Fibroblast of lung (primary cell): ENCODE measurements at regions not wholly inside any gene's neighbourhood (a gene's known extent, or its start where the extent isn't known, plus 50 kb on each side); places are given as distances from the start of the nearest gene placed in this dataset.

Experiments used
- DNase-seq, 2 donors: peaks; one replicate each; pipeline versions ENCODE4 v3.0.0 to v3.0.0-alpha.2; 2010; ENCODE audit warnings: low read depth in 2 of 2
- H2AFZ ChIP-seq: 2 replicates; pipeline ENCODE4 v1.5.1; 2012; ENCODE audit warnings: low read length, control low read depth, inconsistent platforms
- H3K27ac ChIP-seq: 2 replicates; pipeline ENCODE4 v1.5.1; 2011; ENCODE audit warnings: low read length, control low read depth; ENCODE audit not compliant: insufficient read depth
- H3K27me3 ChIP-seq: 2 replicates; pipeline ENCODE4 v1.5.1; 2011; ENCODE audit warnings: mild to moderate bottlenecking, low read length; ENCODE audit not compliant: control insufficient read depth, insufficient read depth
- H3K36me3 ChIP-seq: 2 replicates; pipeline ENCODE4 v1.5.1; 2011; ENCODE audit warnings: low read length; ENCODE audit not compliant: control insufficient read depth, insufficient read depth
- H3K4me1 ChIP-seq: 2 replicates; pipeline ENCODE4 v1.5.1; 2011; ENCODE audit warnings: low read length; ENCODE audit not compliant: control insufficient read depth, insufficient read depth; ENCODE audit errors: extremely low read depth
- H3K4me2 ChIP-seq: 2 replicates; pipeline ENCODE4 v1.5.1; 2011; ENCODE audit warnings: low read length, control low read depth; ENCODE audit not compliant: insufficient read depth; ENCODE audit errors: extremely low read depth
- H3K4me3 ChIP-seq, 4 experiments: fragments of 200-600 bp in 1 of 4; sonication (generic) in 1 of 4; replicated peaks in 1 of 4; 2 replicates each; pipeline ENCODE4 v1.5.1; 2011 to 2016; ENCODE audit warnings: low read length in 4 of 4, low read depth in 3 of 4, mild to moderate bottlenecking in 3 of 4, control low read depth in 2 of 4, inconsistent platforms in 1 of 4, mixed read lengths in 1 of 4; ENCODE audit not compliant: insufficient read depth in 1 of 4; ENCODE audit errors: control extremely low read depth in 1 of 4
- H3K79me2 ChIP-seq: 2 replicates; pipeline ENCODE4 v1.5.1; 2012; ENCODE audit warnings: mild to moderate bottlenecking, low read length, inconsistent platforms; ENCODE audit not compliant: control insufficient read depth, insufficient read depth
- H3K9ac ChIP-seq: 2 replicates; pipeline ENCODE4 v1.5.1; 2011; ENCODE audit warnings: mild to moderate bottlenecking, low read length, control low read depth; ENCODE audit not compliant: insufficient read depth
- H3K9me3 ChIP-seq: 2 replicates; pipeline ENCODE4 v1.5.1; 2012; ENCODE audit warnings: low read depth, low read length; ENCODE audit not compliant: control insufficient read depth, insufficient read depth
- H4K20me1 ChIP-seq: 2 replicates; pipeline ENCODE4 v1.5.1; 2011; ENCODE audit warnings: low read length; ENCODE audit not compliant: control insufficient read depth, insufficient read depth; ENCODE audit errors: extremely low read depth
- EZH2 ChIP-seq: IDR thresholded peaks from 2 replicates; pipeline ENCODE4 v1.5.1; 2012; ENCODE audit warnings: low read length, control low read depth, mild to moderate bottlenecking; ENCODE audit errors: missing control alignments
- TF ChIP-seq, protein P1 (sequence below), 2 donors: IDR thresholded peaks in 1 of 2; conservative IDR thresholded peaks in 1 of 2; 1 replicate in 1 of 2; 2 replicates in 1 of 2; pipeline ENCODE4 v1.5.1; 2011 to 2012; ENCODE audit warnings: low read length in 2 of 2, control low read depth in 1 of 2, inconsistent platforms in 1 of 2, low read depth in 1 of 2, mild to moderate bottlenecking in 1 of 2

DNA sequence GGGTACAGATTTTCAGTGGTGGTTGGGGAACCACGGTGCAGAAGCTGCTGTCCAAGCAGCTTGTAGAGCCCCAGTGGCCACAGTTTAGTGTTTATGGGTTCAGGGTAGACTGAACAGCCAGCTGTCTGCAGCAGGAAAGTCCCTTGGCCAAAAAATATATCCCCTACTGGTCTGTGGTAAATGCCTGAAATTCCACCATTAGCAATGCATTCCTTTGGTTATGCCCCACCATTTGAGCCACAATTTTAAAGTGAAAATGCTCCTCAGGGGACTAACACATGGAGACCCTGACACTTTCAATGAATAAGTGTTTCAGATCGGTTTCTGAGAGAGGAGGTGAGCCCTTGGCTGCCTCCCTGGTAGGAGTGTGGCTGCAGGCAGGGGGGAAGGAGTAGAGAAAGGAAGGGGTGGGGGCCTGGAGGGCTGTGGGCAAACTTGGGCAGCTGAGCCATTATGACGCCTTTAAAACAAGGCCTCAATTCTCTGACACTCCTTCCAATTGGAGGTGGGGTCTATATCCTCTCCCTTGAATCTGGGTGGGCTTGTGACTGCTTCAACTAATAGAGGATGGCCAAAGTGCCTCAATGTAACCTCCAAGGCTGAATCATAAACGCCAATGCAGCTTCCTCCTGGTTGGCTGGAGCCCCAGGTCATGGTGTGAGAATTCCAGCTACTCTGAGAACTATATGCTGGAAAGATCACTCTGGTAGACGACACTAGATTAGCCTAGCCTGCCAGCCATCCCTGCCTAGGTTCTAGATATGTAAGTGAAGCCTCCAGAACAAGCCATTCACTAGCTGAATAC lies 75.8 kb upstream of the ATP6AP2 start:
- DNase-seq = peak; percentile 46 to 95
- Histone ChIP-seq H3K4me1 (no peaks in the 10 kb centered on the region), H3K9ac (no peak overlapping the region), H3K4me2 (no peak overlapping the region), H3K27ac (no peak overlapping the region), H3K9me3 (no peaks in the 10 kb centered on the region), H2AFZ (no peak overlapping the region), H3K27me3 (no peaks in the 10 kb centered on the region), H3K4me3 (no peak overlapping the region), H4K20me1 (no peaks in the 10 kb centered on the region), H3K79me2 (no peaks in the 10 kb centered on the region), H3K36me3 (no peaks in the 10 kb centered on the region)
- TF ChIP-seq, protein P1, sequence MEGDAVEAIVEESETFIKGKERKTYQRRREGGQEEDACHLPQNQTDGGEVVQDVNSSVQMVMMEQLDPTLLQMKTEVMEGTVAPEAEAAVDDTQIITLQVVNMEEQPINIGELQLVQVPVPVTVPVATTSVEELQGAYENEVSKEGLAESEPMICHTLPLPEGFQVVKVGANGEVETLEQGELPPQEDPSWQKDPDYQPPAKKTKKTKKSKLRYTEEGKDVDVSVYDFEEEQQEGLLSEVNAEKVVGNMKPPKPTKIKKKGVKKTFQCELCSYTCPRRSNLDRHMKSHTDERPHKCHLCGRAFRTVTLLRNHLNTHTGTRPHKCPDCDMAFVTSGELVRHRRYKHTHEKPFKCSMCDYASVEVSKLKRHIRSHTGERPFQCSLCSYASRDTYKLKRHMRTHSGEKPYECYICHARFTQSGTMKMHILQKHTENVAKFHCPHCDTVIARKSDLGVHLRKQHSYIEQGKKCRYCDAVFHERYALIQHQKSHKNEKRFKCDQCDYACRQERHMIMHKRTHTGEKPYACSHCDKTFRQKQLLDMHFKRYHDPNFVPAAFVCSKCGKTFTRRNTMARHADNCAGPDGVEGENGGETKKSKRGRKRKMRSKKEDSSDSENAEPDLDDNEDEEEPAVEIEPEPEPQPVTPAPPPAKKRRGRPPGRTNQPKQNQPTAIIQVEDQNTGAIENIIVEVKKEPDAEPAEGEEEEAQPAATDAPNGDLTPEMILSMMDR (conservative IDR thresholded peaks at IDR 0.05 in 1 of 2, IDR thresholded peaks at IDR 0.05 in 1 of 2; ENCODE audit: low read depth in 1 of 2, low read length in 2 of 2) = no peak
- TF ChIP-seq EZH2 = no peak

DNA sequence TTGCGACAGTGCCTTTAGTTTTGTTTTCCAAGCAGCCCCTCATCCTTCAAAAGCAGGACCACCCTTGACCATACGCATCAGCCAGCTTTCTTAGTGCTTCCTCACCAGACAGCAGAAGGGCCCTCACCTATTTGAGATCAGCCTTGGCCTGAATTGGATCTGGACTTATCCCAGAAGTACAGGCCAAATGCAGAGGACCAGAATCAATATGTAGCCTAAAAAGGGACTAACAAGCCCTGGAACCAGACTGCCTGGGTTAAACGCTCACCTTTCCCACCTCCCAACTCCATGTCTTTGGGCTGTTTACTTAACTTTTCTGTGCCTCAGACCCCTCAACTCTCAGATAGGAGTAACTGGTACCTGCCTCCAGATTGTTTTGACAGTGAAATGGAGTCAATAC lies 77.7 kb upstream of the ATP6AP2 start:
- no peak for DNase-seq
- Histone ChIP-seq H3K27ac (no peak overlapping the region), H3K4me3 (no peak overlapping the region), H2AFZ (no peak overlapping the region), H3K9ac (no peak overlapping the region), H3K27me3 (no peaks in the 10 kb centered on the region), H3K4me2 (no peak overlapping the region), H3K9me3 (no peaks in the 10 kb centered on the region), H3K4me1 (no peaks in the 10 kb centered on the region), H4K20me1 (no peaks in the 10 kb centered on the region), H3K79me2 (no peaks in the 10 kb centered on the region), H3K36me3 (no peaks in the 10 kb centered on the region)
- TF ChIP-seq EZH2 = no peak

DNA sequence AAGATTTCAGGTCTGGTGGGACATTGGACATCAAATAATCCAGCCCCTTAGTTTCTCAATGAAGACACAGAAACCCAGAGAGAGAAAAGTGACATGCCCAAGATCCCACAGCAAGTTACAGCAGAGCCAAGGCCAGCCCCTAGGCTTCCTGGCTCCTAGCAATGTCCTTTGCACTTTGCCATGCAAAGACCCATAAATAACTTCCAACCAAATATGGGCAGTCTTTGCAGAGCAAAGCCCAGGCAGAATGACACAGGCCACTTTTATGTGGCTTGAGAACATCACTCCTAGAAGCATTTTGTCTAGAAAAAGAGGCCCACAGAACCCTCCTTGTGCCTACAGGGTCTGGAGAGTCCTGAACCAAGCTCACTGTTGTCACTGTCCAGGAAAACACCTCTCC lies 78.1 kb upstream of the ATP6AP2 start:
- Histone ChIP-seq H3K27ac (no peak overlapping the region), H3K27me3 (no peaks in the 10 kb centered on the region), H3K36me3 (no peaks in the 10 kb centered on the region), H3K4me3 (no peak overlapping the region), H3K79me2 (no peaks in the 10 kb centered on the region), H3K9ac (no peak overlapping the region), H3K4me2 (no peak overlapping the region), H2AFZ (no peak overlapping the region), H3K4me1 (no peaks in the 10 kb centered on the region), H3K9me3 (no peaks in the 10 kb centered on the region), H4K20me1 (no peaks in the 10 kb centered on the region)
- DNase-seq = no peak
- TF ChIP-seq, protein P1 (conservative IDR thresholded peaks at IDR 0.05 in 1 of 2, IDR thresholded peaks at IDR 0.05 in 1 of 2; ENCODE audit: low read depth in 1 of 2, low read length in 2 of 2) = no peak
- TF ChIP-seq EZH2 = no peak
